K562 (cell line): ENCODE measurements at regions not wholly inside any gene's neighbourhood (a gene's known extent, or its start where the extent isn't known, plus 50 kb on each side); places are given as distances from the start of the nearest gene placed in this dataset.

Experiments
- ATAC-seq: fragments of 200-7000 bp; cut with Tn5 transposase; 3 replicates; pipeline ENCODE4 v1.9.1; 2020; ENCODE audit warnings: moderate library complexity
- BruUV-seq: library from RNA; stranded (reverse); fragments of 400-500 nt; replicated peaks from 2 replicates; lab custom pipeline; 2021; lab: Mats Ljungman, UMichigan
- CTCF ChIA-PET: fragments of 300-600 bp; formaldehyde crosslinking; extraction: SDS; loops from one replicate; lab custom pipeline; 2021; ENCODE audit warnings: low intra/inter-chr PET ratio; lab: Yijun Ruan, JAX
- POLR2A ChIA-PET: fragments of 300-600, 350-650 bp; sonication (Branson Sonifier 250); formaldehyde crosslinking; extraction: SDS; loops from one replicate; lab custom pipeline; 2021; ENCODE audit warnings: antibody characterized with exemption, inconsistent platforms; lab: Yijun Ruan, JAX
- DNase-seq, 4 experiments: peaks; one replicate each; pipeline versions ENCODE4 v3.0.0 to v3.0.0-alpha.2; 2011 to 2018; ENCODE audit warnings: low spot score in 3 of 4, mixed read lengths in 3 of 4; ENCODE audit errors: extremely low read depth in 1 of 4
- FAIRE-seq: peaks from 2 replicates; lab custom pipeline; 2011; peaks lifted over from hg19 to GRCh38; lab: Jason Lieb, UNC
- H2AFZ ChIP-seq: 2 replicates; pipeline ENCODE4 v1.6.0; 2011; ENCODE audit warnings: low read depth, low read length, control low read depth, inconsistent platforms
- H3K27ac ChIP-seq: fragments of 200-600 bp; 3 replicates; pipeline ENCODE4 v1.8.0; 2011; ENCODE audit warnings: low read depth, mild to moderate bottlenecking, control low read depth, inconsistent platforms, low read length, moderate library complexity, mixed read lengths; ENCODE audit errors: extremely low read depth
- H3K27me3 ChIP-seq, 2 experiments: fragments of 300-600 bp in 1 of 2; 2 replicates in 1 of 2; 3 replicates in 1 of 2; pipeline versions ENCODE4 v1.6.0 to v1.8.0; 2011; ENCODE audit warnings: inconsistent platforms in 2 of 2, low read length in 2 of 2, mild to moderate bottlenecking in 1 of 2, mixed read lengths in 1 of 2, moderate library complexity in 1 of 2; ENCODE audit not compliant: control insufficient read depth in 2 of 2, insufficient read depth in 2 of 2
- H3K36me3 ChIP-seq: fragments of 300-600 bp; 3 replicates; pipeline ENCODE4 v1.8.0; 2011; ENCODE audit warnings: mild to moderate bottlenecking, low read length, inconsistent platforms; ENCODE audit not compliant: control insufficient read depth, insufficient read depth
- H3K4me1 ChIP-seq, 2 experiments: fragments of 200-600 bp in 1 of 2; replicated peaks in 1 of 2; 2 replicates in 1 of 2; 3 replicates in 1 of 2; pipeline versions ENCODE4 v1.5.1 to v1.8.0; 2011; ENCODE audit warnings: inconsistent platforms in 2 of 2, low read length in 2 of 2, mild to moderate bottlenecking in 1 of 2, mixed read lengths in 1 of 2, moderate library complexity in 1 of 2; ENCODE audit not compliant: control insufficient read depth in 2 of 2, insufficient read depth in 2 of 2
- H3K4me2 ChIP-seq: 2 replicates; pipeline ENCODE4 v1.6.1; 2011; ENCODE audit warnings: low read length, control low read depth, inconsistent platforms, mixed read lengths; ENCODE audit not compliant: insufficient read depth
- H3K4me3 ChIP-seq: fragments of 200-600 bp; sonication (generic), shearing (Covaris generic); 2 replicates; pipeline ENCODE4 v1.5.1; 2016; ENCODE audit warnings: control low read depth, inconsistent platforms
- H3K79me2 ChIP-seq: fragments of 200-600 bp; 3 replicates; pipeline ENCODE4 v1.8.0; 2011; ENCODE audit warnings: low read length, inconsistent platforms; ENCODE audit not compliant: control insufficient read depth, insufficient read depth
- H3K9ac ChIP-seq, 2 experiments: 2 replicates each; pipeline versions ENCODE4 v1.6.0 to v1.6.1; 2011; ENCODE audit warnings: low read depth in 2 of 2, low read length in 2 of 2, control low read depth in 1 of 2, inconsistent platforms in 1 of 2, mild to moderate bottlenecking in 1 of 2, mixed read lengths in 1 of 2; ENCODE audit not compliant: insufficient read depth in 1 of 2
- H3K9me1 ChIP-seq: one replicate; pipeline ENCODE4 v1.6.0; 2011; ENCODE audit warnings: inconsistent platforms, mild to moderate bottlenecking, low read length, moderate library complexity; ENCODE audit not compliant: control insufficient read depth, insufficient read depth
- H3K9me3 ChIP-seq: replicated peaks from 2 replicates; pipeline ENCODE4 v1.5.1; 2011; ENCODE audit warnings: low read depth, low read length, inconsistent platforms; ENCODE audit not compliant: control insufficient read depth, insufficient read depth
- H4K20me1 ChIP-seq: replicated peaks from 2 replicates; pipeline ENCODE4 v1.6.1; 2011; ENCODE audit warnings: low read length, inconsistent platforms, mixed read lengths; ENCODE audit not compliant: control insufficient read depth, insufficient read depth
- UBTF ChIP-seq, 2 experiments: IDR thresholded peaks; 2 replicates each; pipeline ENCODE4 v1.6.1; 2012; ENCODE audit warnings: improper control_type of control experiment in 2 of 2, low read depth in 2 of 2, low read length in 2 of 2, borderline replicate concordance in 1 of 2
- ZNF134 ChIP-seq: fragments of 250-450 bp; sonication (Bioruptor Pico); conservative IDR thresholded peaks from 2 replicates; pipeline ENCODE4 v1.4.0; 2020
- WGBS: fragments of 100-300 bp; shearing (Covaris generic); methylation state at CpG from one replicate; pipeline ENCODE4 v1.1.6; 2016; ENCODE audit warnings: low coverage, mixed read lengths; ENCODE audit not compliant: insufficient coverage; ENCODE audit errors: missing lambda C conversion rate; 5-methylcytosine and 5-hydroxymethylcytosine counted together
- in situ Hi-C: fragments of 300-500 bp; cut with MboI; formaldehyde crosslinking; loops from 4 replicates; pipeline ENCODE4 v1.15.0; 2018; ENCODE audit warnings: inconsistent platforms, mixed read lengths
- intact Hi-C: fragments of 100-400 bp; cut with micrococcal nuclease; formaldehyde crosslinking; loops from 2 replicates; pipeline ENCODE4 v1.14.2; 2022
- TF ChIP-seq, protein P1 (sequence below): sonication (generic); formaldehyde crosslinking; IDR thresholded peaks from 2 replicates; pipeline ENCODE4 v1.8.0; 2023; ENCODE audit warnings: mild to moderate bottlenecking, missing genetic modification reagents

DNA sequence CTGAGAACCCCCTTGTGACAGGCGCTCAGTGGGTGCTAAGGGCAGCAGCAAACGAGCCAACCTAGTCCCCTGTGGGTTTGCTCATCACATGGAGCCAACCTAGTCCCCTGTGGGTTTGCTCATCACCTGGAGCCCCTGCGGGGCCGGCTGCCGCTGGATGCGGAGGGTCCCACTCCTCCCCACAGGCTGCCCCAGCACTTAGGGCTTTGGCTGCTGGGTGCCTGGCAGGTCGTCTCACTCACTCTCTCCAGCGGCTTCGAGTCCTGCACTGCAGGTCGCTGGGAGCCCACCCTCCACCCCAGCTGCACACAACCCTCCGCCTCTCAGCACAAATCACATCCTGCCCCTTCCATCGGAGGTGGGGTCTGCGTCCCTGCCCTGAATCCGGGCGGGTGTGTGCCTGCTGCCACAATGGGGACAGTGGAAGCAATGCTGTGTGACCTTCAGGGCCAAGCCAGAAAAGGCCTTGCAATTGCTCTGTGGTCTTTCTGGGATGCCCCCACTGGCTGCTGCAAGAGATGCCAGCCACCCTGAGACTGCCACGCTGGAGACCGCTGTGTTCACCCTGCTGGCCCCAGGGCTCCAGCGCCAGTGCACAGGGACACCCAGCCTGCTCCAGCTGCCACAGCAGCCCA lies 248.1 kb upstream of the SALL3 start (continued):
- TF ChIP-seq, protein P1, sequence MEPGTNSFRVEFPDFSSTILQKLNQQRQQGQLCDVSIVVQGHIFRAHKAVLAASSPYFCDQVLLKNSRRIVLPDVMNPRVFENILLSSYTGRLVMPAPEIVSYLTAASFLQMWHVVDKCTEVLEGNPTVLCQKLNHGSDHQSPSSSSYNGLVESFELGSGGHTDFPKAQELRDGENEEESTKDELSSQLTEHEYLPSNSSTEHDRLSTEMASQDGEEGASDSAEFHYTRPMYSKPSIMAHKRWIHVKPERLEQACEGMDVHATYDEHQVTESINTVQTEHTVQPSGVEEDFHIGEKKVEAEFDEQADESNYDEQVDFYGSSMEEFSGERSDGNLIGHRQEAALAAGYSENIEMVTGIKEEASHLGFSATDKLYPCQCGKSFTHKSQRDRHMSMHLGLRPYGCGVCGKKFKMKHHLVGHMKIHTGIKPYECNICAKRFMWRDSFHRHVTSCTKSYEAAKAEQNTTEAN (CRISPR knock-in tag), result no peak
- TF ChIP-seq, all 486 proteins: peak for 0

- in situ Hi-C loops, result no loop called here
- 0% methylated on average over 11 of the region's 14 CpGs for WGBS
These were observed 247.1 kb upstream of the SALL3 start for GRCh38 chr18:78732273-78733210.

More at GRCh38 chr18:78732273-78733210, 247.1 kb upstream of the SALL3 start:
- BruUV-seq, result no TSS peak
- H3K36me3 ChIP-seq, result no peaks in the 10 kb centered on the region
- no peaks in the 10 kb centered on the region for H3K9me1 ChIP-seq
- no peak for ATAC-seq
- H3K4me3 ChIP-seq, result no peak overlapping the region
- H3K4me2 ChIP-seq, result no peak overlapping the region
- H3K27me3 ChIP-seq, result peaks cover 0 to 41% of the 10 kb centered on the region in 2 experiments; a peak in 3 of 5 replicates
- H3K27ac ChIP-seq, result no peak overlapping the region
- no peak for FAIRE-seq
- intact Hi-C loops, result no loop called here
- ChIA-PET CTCF (no interaction called here), POLR2A (no interaction called here)
- no peak for DNase-seq
- no peaks in the 10 kb centered on the region for H4K20me1 ChIP-seq
- H2AFZ ChIP-seq, result no peak overlapping the region
- TF ChIP-seq UBTF (IDR thresholded peaks at IDR 0.05; ENCODE audit: borderline replicate concordance in 1 of 2, low read depth in 2 of 2, low read length in 2 of 2) (no peak), ZNF134 (peak; percentile 92)
- TF ChIP-seq, all 486 proteins: peak for 1
- no peaks in the 10 kb centered on the region for H3K79me2 ChIP-seq
- no peak overlapping the region for H3K9ac ChIP-seq
- H3K4me1 ChIP-seq, result no peaks in the 10 kb centered on the region
- H3K9me3 ChIP-seq, result no peaks in the 10 kb centered on the region
